Esophagus mucosa (tissue), 1 donor: ENCODE measurements at regions not wholly inside any gene's neighbourhood (a gene's known extent, or its start where the extent isn't known, plus 50 kb on each side); places are given as distances from the start of the nearest gene placed in this dataset.
A peak's percentile ranks its signal among the peaks of the same experiment; 100 is the strongest.
"Not testable (repeated sequence)": the region's sequence is repeated elsewhere in the genome, so short reads cannot be mapped to it uniquely, and the experiment has no call there.

Source experiments
- ATAC-seq: fragments of 200-7000 bp; cut with Tn5 transposase; one replicate; pipeline ENCODE4 v1.9.1; 2020
- donor health status: DM: yes; HTN: yes; CAD: no.

- ATAC-seq = no peak
Observed at GRCh38 chr10:130263289-130263688, 127.1 kb downstream of the GLRX3 start.

GRCh38 chr10:130265542-130265941 is 129.4 kb downstream of the GLRX3 start:
- ATAC-seq = no peak

DNA sequence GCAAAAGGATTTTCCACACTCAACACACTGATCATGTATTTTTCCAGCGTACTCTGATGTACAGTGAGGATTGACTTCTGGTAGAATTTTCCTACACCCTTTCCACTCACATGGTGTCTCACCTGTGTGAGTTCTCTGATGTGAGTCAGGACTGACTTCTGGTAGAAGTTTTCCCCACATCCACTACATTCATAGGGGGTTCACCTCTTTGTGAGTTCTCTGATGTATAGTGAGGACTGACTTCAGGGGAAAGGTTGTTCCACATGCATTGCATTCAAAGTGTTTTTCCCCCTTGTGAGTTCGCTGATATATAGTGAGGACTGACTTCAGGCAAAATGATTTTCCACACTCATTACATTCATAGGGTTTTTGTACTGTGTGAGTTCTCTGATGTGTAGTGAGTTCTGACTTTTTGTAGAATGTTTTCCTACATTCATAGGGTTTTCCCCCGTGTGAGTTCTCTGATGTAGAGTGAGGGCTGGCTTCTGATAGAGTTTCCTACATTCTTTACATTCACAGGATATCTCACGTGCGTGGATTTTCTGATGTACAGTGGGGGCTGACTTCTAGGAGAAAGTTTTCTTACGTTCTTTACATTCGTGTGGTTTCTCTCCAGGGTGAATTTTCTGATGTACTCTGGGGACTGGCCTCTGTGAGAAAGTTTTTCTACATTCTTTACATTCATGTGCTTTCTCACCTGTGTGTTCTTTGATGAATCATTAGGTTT is 146.5 kb downstream of the GLRX3 start:
- no peak for ATAC-seq

- ATAC-seq = no peak
Observed at GRCh38 chr10:130283219-130283545, 147.0 kb downstream of the GLRX3 start.

DNA sequence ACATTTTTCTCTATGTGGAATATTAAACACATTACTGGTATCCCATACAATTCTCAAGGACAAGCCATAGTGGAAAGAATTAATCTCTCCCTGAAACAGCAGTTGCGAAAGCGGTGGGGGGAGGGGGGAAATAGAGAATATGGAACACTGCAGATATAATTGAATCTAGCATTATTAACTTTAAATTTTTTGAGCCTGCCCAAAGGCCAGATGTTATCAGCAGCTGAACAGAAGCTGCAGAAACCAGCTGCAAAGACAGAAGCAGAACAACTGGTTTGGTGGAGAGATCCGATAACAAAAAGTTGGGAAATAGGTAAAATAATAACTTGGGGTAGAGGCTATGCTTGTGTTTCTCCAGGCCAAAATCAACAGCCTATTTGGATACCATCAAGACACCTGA is 159.6 kb downstream of the GLRX3 start:
- not testable (repeated sequence) for ATAC-seq

GRCh38 chr10:130300608-130301020 is 164.4 kb downstream of the GLRX3 start:
- ATAC-seq = peak; percentile 75

GRCh38 chr10:130301021-130301892 is 165.1 kb downstream of the GLRX3 start:
- ATAC-seq = peak; percentile 89

DNA sequence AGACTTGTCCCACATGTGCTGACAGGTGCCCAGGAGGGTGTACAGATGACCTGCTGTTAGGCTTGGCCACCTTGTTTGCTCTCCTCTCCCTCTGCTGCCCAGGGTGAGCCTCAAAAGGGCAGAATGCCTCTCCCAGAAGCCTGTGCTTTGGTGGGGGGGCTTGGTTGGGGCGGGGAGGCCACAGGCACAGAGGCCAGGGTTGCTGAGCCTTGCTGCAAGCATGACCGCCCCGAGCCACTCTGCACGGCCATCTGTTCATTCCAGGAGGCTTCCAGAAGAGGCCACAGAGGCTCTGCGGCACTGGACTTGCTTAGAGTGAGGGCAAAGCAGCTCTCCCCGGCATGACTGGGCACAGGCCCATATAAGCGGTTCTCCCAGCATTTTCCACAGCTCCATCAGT is 190.8 kb downstream of the GLRX3 start:
- no peak for ATAC-seq

GRCh38 chr10:130329792-130330191 is 193.6 kb downstream of the GLRX3 start:
- ATAC-seq = no peak

GRCh38 chr10:130333185-130333584 is 197.0 kb downstream of the GLRX3 start:
- ATAC-seq = no peak

DNA sequence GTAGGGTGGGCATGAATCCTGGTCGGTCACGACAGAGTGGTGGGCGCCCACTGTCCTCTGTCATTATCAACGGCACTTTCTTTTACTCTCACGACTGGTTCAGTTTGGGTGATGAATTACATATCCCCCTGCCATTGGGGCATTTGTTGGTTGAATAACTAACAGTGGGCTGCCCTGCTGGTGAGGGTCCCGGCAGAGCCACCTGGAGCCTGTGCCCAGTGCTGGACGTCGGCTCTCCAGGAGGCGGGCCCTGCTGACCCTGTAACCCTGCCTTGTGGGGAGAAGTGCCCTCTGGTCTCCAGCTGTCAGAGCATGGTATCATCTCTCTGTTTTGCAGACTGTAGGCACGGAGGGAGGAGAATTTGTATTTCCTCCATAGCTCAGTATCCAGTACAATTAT is 199.1 kb downstream of the GLRX3 start:
- ATAC-seq = no peak

DNA sequence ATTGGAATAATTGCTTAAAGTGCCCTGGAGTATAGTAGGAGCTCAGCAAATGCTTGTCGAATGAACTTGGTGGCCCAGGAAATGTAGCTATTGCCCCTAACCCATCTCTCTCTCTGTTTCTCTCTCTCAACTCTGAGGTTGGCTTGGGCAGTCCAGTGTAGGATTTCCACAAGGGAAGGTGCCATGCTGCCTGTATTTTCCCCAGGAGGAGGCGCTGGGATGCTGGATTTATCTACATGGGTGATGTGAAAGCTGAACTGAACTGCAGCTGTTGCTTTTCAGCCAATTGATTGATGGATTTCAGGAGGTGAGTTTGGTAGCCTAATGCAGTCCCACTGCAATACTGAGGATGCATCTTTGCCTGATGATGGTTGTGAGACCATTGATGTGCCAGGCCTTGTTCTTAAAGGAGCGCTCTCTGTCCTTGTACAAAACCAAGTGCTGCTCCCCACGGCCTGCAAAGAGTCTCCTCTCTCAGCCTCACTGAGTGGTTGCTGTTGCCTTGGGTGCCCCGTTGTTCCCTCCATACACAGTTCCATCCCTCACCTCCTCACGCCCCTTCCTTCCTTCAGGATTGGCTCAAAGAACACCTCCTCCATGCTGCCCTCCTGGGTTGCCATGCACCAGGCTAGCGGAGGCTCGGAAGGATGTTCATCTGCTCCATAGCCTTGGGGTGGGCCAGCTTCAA is 200.6 kb downstream of the GLRX3 start:
- ATAC-seq = no peak

DNA sequence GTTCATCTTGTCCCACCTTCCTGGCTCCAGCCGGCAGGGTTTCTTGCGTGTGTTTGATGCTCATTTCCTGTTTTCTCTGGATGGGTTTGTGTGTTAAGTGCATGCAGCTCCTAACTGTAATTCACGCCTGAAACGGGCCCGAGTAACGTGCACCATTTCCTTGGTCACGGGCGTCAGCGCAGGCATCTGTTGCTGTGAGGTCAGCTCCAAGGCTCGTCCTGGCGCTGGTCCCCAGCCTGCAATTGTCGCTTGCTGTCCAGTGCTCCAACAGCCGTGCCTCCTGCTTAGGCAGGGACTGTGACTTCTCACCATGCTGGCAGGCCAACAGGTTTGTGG is 201.1 kb downstream of the GLRX3 start:
- ATAC-seq = no peak

DNA sequence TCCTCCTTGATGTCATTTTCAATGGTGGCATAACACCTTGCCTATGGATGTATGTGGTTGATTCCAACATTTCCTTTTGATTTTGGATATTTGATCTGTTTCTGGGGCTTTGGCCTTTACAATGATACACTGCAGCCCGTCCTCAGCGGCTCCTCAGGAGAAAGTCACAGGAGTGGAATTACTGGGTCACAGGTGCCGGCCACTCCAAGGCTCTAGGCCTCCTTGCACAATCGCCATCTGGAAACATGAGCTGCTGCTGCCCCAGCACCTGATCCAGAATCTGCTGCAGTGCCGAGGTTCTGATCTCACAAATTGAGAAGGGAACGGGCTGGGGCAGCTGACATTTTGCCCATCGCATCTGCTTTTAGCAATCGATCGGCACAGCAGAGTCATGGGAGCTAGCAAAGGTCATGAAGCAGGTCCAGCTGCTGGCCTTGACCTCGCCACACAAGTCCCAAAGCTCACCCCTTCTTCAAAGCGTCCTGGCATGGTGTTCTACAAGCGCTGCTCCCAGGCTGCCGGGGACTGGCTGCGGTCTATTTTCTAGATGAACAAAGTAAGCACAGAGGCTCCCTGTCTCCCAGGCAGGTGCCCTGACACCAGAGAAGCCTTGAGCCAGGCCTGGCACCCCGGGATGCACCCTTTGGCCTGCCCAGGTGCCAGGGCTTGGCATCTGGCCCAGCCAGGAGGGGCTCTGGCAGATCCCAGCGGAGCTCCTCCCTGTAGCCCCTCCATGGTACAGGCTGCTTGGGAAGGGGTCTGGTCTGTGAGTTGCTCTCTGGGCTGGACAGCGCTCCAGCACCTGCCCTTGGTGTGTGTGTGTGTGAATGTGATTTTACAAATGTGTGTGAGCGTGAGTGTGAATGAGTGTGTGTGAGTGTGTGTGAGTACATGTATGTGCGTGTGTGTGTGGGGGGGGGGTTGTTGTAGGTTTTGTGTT is 201.8 kb downstream of the GLRX3 start:
- no peak for ATAC-seq

GRCh38 chr10:130338636-130339024 is 202.4 kb downstream of the GLRX3 start:
- ATAC-seq = no peak

DNA sequence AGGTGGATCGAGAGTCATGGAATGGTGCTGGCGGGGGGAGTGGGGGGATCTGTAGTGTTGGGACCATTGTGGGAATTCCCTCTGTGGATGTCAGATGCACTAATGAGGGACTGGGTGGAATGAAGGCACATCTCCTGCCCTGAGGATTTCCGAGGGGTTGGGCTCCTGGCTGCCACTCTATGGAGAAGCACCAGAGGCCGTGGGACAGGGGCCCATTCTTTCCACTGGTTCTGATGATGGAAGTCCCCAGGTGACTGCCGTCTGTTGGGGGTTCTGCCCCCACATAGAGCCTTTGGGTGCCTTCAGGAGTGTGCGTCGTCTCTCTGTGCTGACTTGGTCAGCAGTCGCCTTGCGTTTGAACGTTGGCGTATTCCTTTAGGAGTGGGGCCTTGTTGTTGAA is 202.9 kb downstream of the GLRX3 start:
- ATAC-seq = no peak

DNA sequence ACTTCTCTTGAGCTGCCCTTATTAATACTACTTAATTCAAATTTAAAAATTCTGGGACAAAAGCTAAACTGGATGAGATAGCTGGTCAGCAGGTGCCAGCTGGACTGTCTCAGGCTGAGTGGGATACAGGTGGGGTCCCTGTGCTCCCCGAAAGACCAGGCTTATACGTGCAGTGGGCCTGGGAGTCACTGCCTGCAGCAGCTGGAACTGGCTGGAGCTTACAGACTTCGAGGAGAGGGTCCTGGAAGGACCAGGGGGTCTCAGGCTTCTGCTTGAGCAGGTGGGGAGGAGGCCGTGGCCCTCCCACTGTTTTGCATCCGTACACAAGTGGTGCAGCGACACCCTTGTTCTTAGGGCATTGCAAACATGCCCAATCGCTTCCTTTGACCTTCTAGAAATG is 203.7 kb downstream of the GLRX3 start:
- no peak for ATAC-seq

- no peak for ATAC-seq
Observed at GRCh38 chr10:130340816-130341215, 204.6 kb downstream of the GLRX3 start.

DNA sequence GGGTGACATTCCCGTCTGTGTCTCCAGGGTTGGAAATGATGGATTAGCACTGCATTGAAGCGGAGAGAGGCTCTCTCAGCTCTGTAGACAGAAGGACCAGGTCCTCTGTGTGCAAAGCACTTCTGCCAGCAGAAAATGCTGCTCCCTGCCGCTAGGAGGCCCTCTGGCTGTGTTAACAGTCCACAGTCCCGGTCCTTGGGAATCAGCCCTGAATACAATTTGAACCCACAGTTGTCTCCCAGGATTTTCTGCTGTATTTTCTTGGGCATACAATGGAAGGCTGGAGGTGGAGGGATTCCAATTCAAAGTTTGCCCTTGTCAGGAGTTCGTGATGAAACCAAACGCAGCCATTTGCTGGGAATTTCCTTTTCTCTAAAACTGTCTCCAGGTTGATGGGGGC is 205.2 kb downstream of the GLRX3 start:
- ATAC-seq = no peak

- ATAC-seq = no peak
Observed at GRCh38 chr10:130345728-130346127, 209.5 kb downstream of the GLRX3 start.

GRCh38 chr10:130350996-130351395 is 214.8 kb downstream of the GLRX3 start:
- no peak for ATAC-seq

- no peak for ATAC-seq
Observed at GRCh38 chr10:130351466-130352290, 215.5 kb downstream of the GLRX3 start.
